ENCODE measurements at regions not wholly inside any gene's neighbourhood (a gene's known extent, or its start where the extent isn't known, plus 50 kb on each side); places are given as distances from the start of the nearest gene placed in this dataset.

- CTCF ChIA-PET, result no interaction called here
- POLR2A ChIA-PET, result no interaction called here
- peaks cover 2% of the 10 kb centered on the region for H3K9me3 Mint-ChIP-seq
- no peak overlapping the region for H3K27ac Mint-ChIP-seq
- DNase-seq, result no peak
- H3K4me1 Mint-ChIP-seq, result no peaks in the 10 kb centered on the region
- no peak overlapping the region for H3K4me3 Mint-ChIP-seq
- H3K36me3 Mint-ChIP-seq (ENCODE audit: low read depth), result no peaks in the 10 kb centered on the region
- H3K27me3 Mint-ChIP-seq, result no peaks in the 10 kb centered on the region
Observed at GRCh38 chr14:26174395-26174794, 423.4 kb downstream of the NOVA1 start.

- H3K9me3 Mint-ChIP-seq, result peaks cover 2% of the 10 kb centered on the region
- no peak overlapping the region for H3K4me3 Mint-ChIP-seq
- POLR2A ChIA-PET, result no interaction called here
Observed at GRCh38 chr14:26173581-26174110, 424.2 kb downstream of the NOVA1 start.

GRCh38 chr14:26172396-26172795 is 425.4 kb downstream of the NOVA1 start:
- no peak for DNase-seq
- no peaks in the 10 kb centered on the region for H3K4me1 Mint-ChIP-seq
- ChIA-PET CTCF (no interaction called here), POLR2A (no interaction called here)
- H3K9me3 Mint-ChIP-seq, result peaks cover 2% of the 10 kb centered on the region
- no peaks in the 10 kb centered on the region for H3K36me3 Mint-ChIP-seq (ENCODE audit: low read depth)
- H3K27ac Mint-ChIP-seq, result no peak overlapping the region
- no peak overlapping the region for H3K4me3 Mint-ChIP-seq
- H3K27me3 Mint-ChIP-seq, result no peaks in the 10 kb centered on the region

More at GRCh38 chr14:26173581-26174110, 424.2 kb downstream of the NOVA1 start:
- H3K27me3 Mint-ChIP-seq, result no peaks in the 10 kb centered on the region
- DNase-seq, result no peak
- H3K4me1 Mint-ChIP-seq, result no peaks in the 10 kb centered on the region
- CTCF ChIA-PET, result no interaction called here
- no peaks in the 10 kb centered on the region for H3K36me3 Mint-ChIP-seq (ENCODE audit: low read depth)
- no peak overlapping the region for H3K27ac Mint-ChIP-seq

- Mint-ChIP-seq H3K27ac (no peak overlapping the region), H3K4me1 (no peaks in the 10 kb centered on the region), H3K4me3 (no peak overlapping the region), H3K9me3 (peaks cover 2% of the 10 kb centered on the region), H3K27me3 (no peaks in the 10 kb centered on the region), H3K36me3 (ENCODE audit: low read depth) (no peaks in the 10 kb centered on the region)
- DNase-seq, result no peak
- ChIA-PET POLR2A (no interaction called here), CTCF (no interaction called here)
Observed at GRCh38 chr14:26170885-26171284, 426.9 kb downstream of the NOVA1 start.

GRCh38 chr14:26163761-26164160 is 434.1 kb downstream of the NOVA1 start:
- ChIA-PET CTCF (no interaction called here), POLR2A (no interaction called here)
- Mint-ChIP-seq H3K27ac (no peak overlapping the region), H3K36me3 (ENCODE audit: low read depth) (no peaks in the 10 kb centered on the region), H3K9me3 (peaks cover 3% of the 10 kb centered on the region), H3K27me3 (no peaks in the 10 kb centered on the region), H3K4me1 (no peaks in the 10 kb centered on the region), H3K4me3 (no peak overlapping the region)
- no peak for DNase-seq

GRCh38 chr14:26157517-26157916 is 440.3 kb downstream of the NOVA1 start:
- H3K4me3 Mint-ChIP-seq, result no peak overlapping the region
- peaks cover 12% of the 10 kb centered on the region for H3K9me3 Mint-ChIP-seq
- ChIA-PET CTCF (no interaction called here), POLR2A (no interaction called here)
- DNase-seq, result no peak
- no peaks in the 10 kb centered on the region for H3K36me3 Mint-ChIP-seq (ENCODE audit: low read depth)
- no peaks in the 10 kb centered on the region for H3K27me3 Mint-ChIP-seq
- H3K4me1 Mint-ChIP-seq, result no peaks in the 10 kb centered on the region
- H3K27ac Mint-ChIP-seq, result no peak overlapping the region

GRCh38 chr14:26143057-26143456 is 454.8 kb downstream of the NOVA1 start:
- Mint-ChIP-seq H3K27me3 (no peaks in the 10 kb centered on the region), H3K4me1 (no peaks in the 10 kb centered on the region), H3K36me3 (ENCODE audit: low read depth) (no peaks in the 10 kb centered on the region), H3K4me3 (no peak overlapping the region), H3K9me3 (peaks cover 6% of the 10 kb centered on the region), H3K27ac (no peak overlapping the region)
- ChIA-PET POLR2A (no interaction called here), CTCF (no interaction called here)
- no peak for DNase-seq

GRCh38 chr14:26138764-26139445 is 458.9 kb downstream of the NOVA1 start:
- POLR2A ChIA-PET, result no interaction called here
- Mint-ChIP-seq H3K9me3 (peaks cover 6% of the 10 kb centered on the region), H3K27me3 (no peaks in the 10 kb centered on the region)

GRCh38 chr14:26137161-26137560 is 460.7 kb downstream of the NOVA1 start:
- H3K4me1 Mint-ChIP-seq, result no peaks in the 10 kb centered on the region
- H3K27ac Mint-ChIP-seq, result no peak overlapping the region
- H3K9me3 Mint-ChIP-seq, result peaks cover 6% of the 10 kb centered on the region
- H3K36me3 Mint-ChIP-seq (ENCODE audit: low read depth), result no peaks in the 10 kb centered on the region
- POLR2A ChIA-PET, result no interaction called here
- H3K27me3 Mint-ChIP-seq, result no peaks in the 10 kb centered on the region
- CTCF ChIA-PET, result no interaction called here
- DNase-seq, result no peak
- H3K4me3 Mint-ChIP-seq, result no peak overlapping the region

More at GRCh38 chr14:26138764-26139445, 458.9 kb downstream of the NOVA1 start:
- no peak for DNase-seq
- H3K27ac Mint-ChIP-seq, result no peak overlapping the region
- no peaks in the 10 kb centered on the region for H3K36me3 Mint-ChIP-seq (ENCODE audit: low read depth)
- CTCF ChIA-PET, result no interaction called here
- H3K4me1 Mint-ChIP-seq, result no peaks in the 10 kb centered on the region
- H3K4me3 Mint-ChIP-seq, result no peak overlapping the region

GRCh38 chr14:26132061-26132645 is 465.7 kb downstream of the NOVA1 start:
- Mint-ChIP-seq H3K9me3 (peaks cover 2% of the 10 kb centered on the region), H3K27me3 (no peaks in the 10 kb centered on the region), H3K36me3 (ENCODE audit: low read depth) (no peaks in the 10 kb centered on the region), H3K4me1 (no peaks in the 10 kb centered on the region), H3K27ac (no peak overlapping the region), H3K4me3 (no peak overlapping the region)
- ChIA-PET CTCF (no interaction called here), POLR2A (no interaction called here)
- DNase-seq, result no peak

- H3K9me3 Mint-ChIP-seq, result peaks cover 7% of the 10 kb centered on the region
- H3K4me3 Mint-ChIP-seq, result no peak overlapping the region
- DNase-seq, result no peak
- no peaks in the 10 kb centered on the region for H3K27me3 Mint-ChIP-seq
- H3K4me1 Mint-ChIP-seq, result no peaks in the 10 kb centered on the region
- H3K27ac Mint-ChIP-seq, result no peak overlapping the region
- H3K36me3 Mint-ChIP-seq (ENCODE audit: low read depth), result no peaks in the 10 kb centered on the region
- ChIA-PET CTCF (no interaction called here), POLR2A (no interaction called here)
Observed at GRCh38 chr14:26130690-26131089, 467.1 kb downstream of the NOVA1 start.

GRCh38 chr14:26128931-26129671 is 468.7 kb downstream of the NOVA1 start:
- DNase-seq, result no peak
- H3K27me3 Mint-ChIP-seq, result no peaks in the 10 kb centered on the region

GRCh38 chr14:26124896-26125438 is 472.9 kb downstream of the NOVA1 start:
- no peaks in the 10 kb centered on the region for H3K4me1 Mint-ChIP-seq
- H3K9me3 Mint-ChIP-seq, result peaks cover 13% of the 10 kb centered on the region
- H3K36me3 Mint-ChIP-seq (ENCODE audit: low read depth), result no peaks in the 10 kb centered on the region
- H3K27ac Mint-ChIP-seq, result no peak overlapping the region
- POLR2A ChIA-PET, result no interaction called here
- H3K4me3 Mint-ChIP-seq, result no peak overlapping the region
- CTCF ChIA-PET, result no interaction called here
- no peak for DNase-seq
- no peaks in the 10 kb centered on the region for H3K27me3 Mint-ChIP-seq

More at GRCh38 chr14:26128931-26129671, 468.7 kb downstream of the NOVA1 start:
- no peak overlapping the region for H3K4me3 Mint-ChIP-seq
- no peak overlapping the region for H3K27ac Mint-ChIP-seq
- POLR2A ChIA-PET, result no interaction called here
- H3K4me1 Mint-ChIP-seq, result no peaks in the 10 kb centered on the region
- H3K9me3 Mint-ChIP-seq, result peaks cover 7% of the 10 kb centered on the region
- CTCF ChIA-PET, result interaction anchor here (0.6 kb wide), 1 partner anchor 828 kb away, joined by 4 read pairs; no protein-coding TSS in a partner anchor
- no peaks in the 10 kb centered on the region for H3K36me3 Mint-ChIP-seq (ENCODE audit: low read depth)
